ENCODE measurements at regions not wholly inside any gene's neighbourhood (a gene's known extent, or its start where the extent isn't known, plus 50 kb on each side); places are given as distances from the start of the nearest gene placed in this dataset.
"Not testable (repeated sequence)": the region's sequence is repeated elsewhere in the genome, so short reads cannot be mapped to it uniquely, and the experiment has no call there.

DNA sequence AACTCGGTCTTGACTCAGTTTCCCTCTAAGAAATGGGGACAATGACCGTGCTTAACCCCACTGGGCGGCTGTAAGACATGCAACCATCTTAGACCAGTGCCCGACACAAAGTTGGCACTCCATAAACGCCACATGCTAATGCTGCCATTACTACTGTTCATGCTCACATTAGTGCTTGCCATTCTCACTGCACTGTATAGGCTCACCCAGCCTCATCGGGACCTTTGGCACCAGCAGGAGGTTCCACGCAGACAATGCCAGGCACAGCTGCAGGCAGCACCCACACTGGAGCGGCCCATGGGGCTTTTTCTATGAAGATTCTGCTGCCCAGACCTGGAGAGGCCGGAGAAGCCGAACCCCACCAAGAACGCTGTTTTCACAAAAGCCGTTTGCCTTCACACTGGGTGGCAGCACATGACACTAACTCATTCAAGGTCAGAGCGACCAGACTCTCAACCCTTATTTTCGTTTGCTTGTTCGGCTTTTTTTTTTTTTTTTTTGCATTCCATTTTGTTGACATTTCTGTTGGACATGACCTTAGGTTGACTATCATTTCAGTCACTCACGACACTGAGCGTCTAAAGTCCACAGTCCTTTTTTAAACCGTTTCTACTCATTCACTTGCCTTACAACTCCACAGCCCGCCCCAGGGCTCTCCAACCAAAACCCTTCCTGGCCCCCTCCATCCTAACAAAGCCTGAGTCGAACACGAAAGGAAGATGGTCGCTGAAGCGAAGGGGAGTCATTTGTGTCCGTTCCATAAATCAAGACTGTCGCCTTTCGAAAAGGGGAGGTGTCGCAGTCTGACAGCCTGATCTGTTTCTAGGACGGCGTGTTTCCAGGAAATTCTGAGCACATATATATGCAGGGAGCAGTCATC lies 124.4 kb upstream of the RNF32 start:
- DNase-seq (ENCODE audit: low read depth in 2 of 2) = no peak

DNA sequence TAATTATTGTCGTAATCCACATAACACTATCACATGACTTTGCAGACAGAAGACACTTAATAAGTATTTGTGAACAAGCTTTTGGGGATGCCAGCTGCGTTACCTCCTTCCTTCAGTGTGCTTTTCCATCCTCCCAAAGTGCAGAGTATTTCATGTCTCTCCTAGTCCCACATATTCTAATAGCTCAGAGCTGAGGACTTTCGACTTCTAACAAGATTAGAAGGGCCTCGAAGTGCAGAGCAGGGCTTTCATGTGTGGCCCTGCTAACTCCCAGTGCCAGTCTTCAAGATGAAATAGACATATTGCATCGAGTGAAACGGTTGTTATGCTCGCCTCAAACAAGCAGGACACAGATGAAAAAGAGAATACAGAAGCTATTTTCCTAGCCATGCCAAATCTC lies 125.7 kb upstream of the RNF32 start:
- no peak for DNase-seq (ENCODE audit: low read depth in 2 of 2)

DNA sequence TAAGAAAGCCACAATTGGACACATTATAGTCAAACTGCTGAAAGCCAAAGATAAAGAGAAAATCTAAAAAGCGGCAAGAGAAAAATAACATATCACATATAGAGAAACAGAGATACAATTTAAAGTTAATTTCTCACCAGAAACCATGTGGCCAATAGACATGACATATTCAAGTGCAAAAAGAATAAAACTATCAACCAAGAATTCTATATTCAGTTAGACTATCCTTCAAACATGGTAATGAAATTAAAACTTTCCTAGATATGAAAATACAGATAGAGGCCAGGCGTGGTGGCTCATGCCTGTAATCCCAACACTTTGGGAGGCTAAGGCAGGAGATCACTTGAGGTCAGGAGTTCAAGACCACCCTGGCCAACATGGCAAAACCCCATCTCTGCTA lies 129.1 kb upstream of the RNF32 start:
- DNase-seq (ENCODE audit: low read depth in 2 of 2) = no peak

DNA sequence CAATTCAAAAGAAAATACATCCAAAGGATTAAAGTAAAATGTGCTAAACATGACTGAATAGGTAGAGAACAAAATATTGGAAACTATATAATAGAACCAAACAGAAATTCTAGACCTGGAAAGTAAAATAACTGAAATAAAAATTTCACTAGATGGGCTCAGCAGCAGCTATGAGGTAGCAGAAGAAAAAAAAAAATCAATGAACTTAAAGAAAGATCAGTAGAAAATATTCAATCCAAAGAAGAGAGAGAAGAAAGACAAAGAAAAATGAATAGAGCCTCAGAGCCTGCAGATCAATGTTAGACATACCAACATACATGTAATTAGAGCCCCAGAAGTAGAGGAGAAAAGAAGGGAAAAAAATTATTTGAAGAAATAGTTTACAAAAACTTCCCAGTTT lies 129.6 kb upstream of the RNF32 start:
- no peak for DNase-seq (ENCODE audit: low read depth in 2 of 2)

DNA sequence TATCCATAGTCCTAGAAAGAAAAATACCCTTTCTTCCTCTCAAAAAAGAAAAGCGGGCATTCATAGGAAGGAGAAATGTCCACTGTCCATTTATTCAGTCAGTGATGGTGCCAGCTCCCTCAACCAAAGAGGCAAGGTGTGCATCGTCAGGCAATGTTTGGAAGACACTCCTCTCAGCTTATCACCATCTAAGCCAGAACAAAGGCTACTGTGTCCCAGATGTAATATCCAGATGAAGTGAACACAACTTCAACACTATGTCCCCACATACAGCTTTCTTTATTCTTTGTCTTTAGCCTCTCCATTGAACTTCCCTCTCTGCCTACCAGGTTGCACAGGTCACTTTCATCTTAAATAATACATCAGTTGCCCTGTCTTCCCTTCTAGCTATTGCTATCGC lies 131.4 kb upstream of the RNF32 start:
- DNase-seq (ENCODE audit: low read depth in 2 of 2) = no peak

DNA sequence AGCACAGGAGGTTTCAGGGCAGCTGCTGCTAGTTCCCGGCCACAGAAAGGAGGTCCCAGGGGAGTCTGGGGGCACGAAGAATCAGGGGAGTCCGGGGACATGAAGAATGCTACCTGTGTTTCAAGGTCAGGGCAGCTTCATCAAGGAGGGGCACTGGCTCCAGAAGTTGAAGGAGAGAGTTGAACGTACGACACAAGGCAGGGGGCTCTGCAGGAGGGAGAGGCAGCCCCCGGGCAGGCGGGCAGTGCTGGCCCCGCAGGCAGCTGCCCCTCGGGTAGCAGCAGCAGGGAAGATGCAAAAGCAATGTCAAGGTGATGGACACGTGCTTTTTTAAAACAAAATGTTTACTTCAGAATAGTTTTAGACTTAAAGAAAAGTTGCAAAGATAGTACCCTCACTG lies 134.7 kb upstream of the RNF32 start:
- DNase-seq (ENCODE audit: low read depth in 2 of 2) = no peak

DNA sequence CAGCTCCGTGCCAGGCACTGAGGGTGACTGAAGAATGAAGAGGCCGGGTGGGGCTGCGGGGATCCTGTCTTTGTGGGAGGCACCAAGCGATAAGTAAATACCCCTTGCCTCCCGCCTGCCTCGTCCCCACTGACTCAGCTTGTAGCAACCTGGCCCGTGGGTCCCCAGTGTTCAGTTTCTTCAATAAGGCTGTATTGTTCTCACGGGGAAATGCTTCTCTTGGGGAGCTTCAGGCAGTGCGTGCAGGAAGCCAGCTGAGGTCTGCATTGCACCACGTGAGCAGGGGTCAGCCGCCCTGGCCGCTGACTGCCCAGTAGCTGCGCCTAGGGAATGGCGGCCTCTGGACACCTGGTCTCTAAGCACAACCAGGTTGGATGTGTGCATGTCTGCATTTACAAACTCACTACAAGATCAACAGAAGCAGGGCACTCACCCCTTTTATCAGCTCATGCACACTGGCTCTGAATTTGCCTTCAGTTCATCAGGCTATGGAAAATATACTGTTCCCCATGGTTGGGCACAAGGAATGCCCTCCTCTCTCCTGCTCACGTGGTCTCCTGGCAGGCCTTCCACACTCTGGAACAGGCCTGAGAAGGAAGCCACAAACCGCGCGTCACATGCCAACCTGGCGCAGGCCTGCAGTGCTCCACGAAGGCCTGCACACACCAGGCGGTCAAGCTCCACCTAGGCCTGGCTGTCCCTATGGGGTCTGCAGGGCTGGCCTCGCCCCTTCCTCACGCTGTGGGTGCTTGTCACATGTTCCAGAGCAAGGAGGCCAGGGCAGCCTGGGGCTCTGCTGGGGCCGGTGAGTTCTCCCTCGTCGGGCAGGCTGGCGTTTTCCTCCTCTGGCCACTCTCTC lies 135.7 kb upstream of the RNF32 start:
- DNase-seq (ENCODE audit: low read depth in 2 of 2) = no peak

DNA sequence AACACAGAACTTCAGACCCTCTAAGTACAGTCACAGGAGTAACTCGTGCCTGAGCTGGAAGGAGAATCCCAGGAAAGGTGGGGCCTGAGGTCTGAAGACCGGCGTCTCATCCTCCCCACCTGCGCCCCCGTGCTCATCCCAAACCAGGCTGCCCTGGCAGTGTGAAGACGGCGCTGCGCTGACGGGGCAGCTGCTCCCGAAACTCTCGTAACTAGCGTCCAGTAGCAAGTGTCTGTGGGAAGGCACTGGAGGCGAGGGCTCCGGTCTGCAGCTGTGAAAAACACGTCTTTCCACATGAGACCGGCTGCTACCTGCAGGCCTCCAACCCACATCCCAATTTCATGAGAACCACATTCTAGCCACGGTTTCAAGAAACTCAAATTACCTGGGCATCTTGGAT lies 136.6 kb upstream of the RNF32 start:
- DNase-seq (ENCODE audit: low read depth in 2 of 2) = no peak

DNA sequence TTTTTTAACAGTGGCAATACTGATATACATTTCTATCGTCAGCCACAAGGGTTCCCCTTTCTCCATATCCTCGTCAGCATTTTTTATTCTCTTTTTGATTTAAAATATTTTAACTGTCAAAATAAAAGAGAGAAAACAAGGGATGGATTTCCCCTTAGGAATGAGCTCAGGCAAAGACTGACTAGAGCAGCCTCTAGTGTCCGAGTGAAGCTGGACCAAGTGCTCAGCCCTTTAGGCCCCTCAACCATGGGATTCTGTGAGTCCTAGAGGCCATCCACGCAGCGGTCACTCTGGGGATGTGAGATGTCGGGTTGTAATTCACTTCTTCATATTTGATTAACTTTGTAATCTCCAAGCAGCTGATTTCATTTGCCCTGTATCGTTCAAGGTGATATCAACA lies 137.4 kb upstream of the RNF32 start:
- DNase-seq (ENCODE audit: low read depth in 2 of 2) = no peak

DNA sequence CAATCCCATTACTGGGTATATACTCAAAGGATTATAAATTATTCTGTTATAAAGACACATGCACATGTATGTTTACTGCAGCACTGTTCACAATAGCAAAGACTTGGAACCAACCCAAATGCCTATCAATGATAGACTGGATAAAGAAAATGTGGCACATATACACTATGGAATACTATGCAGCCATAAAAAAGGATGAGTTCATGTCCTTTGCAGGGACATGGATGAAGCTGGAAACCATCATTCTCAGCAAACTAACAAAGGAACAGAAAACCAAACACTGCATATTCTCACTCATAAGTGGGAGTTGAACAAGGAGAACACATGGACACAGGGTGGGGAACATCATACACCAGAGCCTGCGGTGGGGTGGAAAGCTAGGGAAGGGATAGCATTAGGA lies 138.8 kb upstream of the RNF32 start:
- not testable (repeated sequence) for DNase-seq (ENCODE audit: low read depth in 2 of 2)

DNA sequence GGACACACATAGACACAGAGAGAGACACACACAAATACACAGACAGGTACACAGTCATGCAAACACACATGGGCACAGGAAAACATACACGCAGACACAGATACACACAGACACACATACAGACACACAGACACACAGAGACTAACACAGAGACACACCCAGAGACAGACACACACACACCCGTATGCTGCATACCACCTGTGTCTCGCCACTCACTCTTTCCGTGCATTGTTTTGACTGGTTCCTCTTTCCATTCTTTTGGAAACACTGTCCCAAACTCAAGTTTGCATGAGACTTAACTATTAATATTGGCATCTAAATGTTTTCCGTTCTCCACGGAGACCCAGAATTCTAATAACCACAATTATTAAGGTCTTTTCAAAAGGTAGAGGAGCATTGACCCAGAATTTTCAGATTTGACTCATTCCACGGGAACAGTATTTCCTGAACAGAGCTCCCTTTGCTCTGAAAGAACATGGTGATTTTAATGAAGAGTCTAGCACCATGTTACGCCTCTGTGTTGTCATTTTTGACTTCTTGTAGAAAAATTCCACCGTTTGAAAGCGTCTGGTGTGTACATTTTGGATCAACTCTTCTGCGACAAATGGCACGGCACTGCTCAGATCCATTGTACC lies 141.2 kb upstream of the RNF32 start:
- no peak for DNase-seq (ENCODE audit: low read depth in 2 of 2)

DNA sequence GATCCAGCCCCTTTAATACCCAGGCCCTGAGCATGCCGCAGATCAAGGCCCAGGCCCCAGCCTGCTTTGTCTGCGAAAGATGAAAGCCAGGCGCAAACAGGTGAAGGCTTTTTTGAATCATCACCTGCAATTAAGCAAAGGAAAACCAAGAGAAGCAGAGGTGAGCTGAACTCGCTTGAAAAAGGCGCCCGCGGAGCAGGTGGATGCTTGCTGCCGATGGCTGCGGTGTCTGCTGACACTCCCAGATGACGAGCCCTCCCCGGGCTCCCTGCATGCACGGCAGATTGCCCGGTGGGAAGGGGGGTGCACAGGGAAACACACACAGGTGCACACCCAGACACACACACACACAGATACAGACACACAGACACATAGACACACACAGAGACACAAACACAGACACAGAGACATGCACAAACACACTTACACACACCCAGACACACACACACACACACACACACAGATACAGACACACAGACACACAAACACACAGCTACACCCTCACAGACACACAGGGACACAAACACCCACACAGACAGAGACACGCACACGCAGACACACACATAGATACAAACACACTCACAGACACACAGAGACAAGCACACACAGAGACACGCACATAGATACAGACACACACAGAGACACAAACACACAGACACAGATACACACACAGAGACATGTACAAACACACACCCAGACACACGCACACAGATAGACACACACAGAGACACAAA lies 142.6 kb upstream of the RNF32 start:
- DNase-seq (ENCODE audit: low read depth in 2 of 2) = no peak

DNA sequence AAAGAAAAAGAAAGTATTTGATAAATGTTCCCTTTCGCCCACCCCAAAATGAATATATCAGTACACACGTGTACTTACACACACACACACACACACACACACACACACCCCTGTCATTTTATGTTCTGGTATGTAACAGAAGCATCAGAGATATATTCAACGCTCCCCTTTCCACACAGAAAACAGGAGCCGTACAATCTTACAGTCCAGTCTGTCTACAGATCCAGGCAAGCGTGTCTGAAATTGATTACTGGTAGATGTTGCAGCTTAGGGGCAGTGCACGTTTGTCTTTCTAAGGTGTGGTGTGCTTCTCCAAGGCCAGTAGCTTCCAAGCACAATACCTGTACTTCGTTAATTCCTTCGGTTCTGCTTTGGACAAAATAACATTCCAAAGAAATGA lies 143.7 kb upstream of the RNF32 start:
- no peak for DNase-seq (ENCODE audit: low read depth in 2 of 2)

DNA sequence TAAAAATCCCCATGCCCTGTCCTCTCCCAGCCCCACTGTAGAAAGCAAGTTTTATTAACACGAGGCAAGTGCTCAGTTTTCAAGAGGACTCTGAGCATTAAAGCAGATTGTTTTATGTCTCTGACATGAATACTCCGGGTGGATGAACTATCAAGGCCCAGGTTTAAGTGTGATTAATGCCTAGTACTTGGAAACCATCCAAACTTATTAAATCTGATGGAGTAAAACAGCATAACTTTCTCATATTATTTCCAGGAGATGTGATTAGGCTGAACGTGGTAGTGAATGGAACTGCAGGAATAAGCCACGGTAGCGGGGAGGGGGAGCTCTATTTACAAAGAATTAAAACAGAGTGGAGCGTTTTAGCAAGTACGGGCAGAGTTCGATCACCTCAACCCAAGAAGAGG lies 144.2 kb upstream of the RNF32 start:
- DNase-seq (ENCODE audit: low read depth in 2 of 2) = no peak

DNA sequence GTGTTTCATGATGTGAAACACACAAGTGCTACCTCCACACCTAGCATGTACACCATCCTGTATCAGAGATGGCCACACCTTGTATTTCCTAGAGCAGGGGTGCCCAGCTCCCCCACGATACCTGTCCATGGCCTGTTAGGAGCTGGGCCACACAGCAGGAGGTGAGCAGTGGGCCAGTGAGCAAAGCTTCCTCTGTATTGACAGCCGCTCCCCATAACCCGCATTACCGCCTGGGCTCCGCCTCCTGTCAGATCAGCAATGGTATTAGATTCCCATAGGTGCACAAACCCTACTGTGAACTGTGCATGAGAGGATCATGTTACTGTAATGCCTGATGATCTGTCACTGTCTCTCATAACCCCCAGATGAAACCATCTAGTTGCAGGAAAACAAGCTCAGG lies 145.6 kb upstream of the RNF32 start:
- DNase-seq (ENCODE audit: low read depth in 2 of 2) = no peak

DNA sequence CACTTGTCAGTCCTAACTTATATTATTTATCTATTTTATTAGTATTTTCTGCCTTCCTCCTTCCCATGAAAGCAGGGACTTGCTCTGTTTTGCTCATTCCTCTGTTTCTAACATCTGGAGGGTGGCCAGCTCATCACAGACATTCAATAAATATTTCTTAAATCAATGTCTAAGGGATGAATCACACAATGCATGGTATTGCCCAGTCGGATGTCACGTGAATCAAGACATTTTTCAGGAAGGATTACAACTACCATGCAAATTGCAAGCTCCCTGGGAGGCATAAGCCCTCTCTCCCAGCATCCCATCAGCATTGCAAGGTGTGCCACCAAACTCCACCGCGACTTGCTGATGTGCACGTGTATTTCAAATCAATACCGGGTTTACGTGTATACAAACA lies 146.6 kb upstream of the RNF32 start:
- DNase-seq (ENCODE audit: low read depth in 2 of 2) = no peak

DNA sequence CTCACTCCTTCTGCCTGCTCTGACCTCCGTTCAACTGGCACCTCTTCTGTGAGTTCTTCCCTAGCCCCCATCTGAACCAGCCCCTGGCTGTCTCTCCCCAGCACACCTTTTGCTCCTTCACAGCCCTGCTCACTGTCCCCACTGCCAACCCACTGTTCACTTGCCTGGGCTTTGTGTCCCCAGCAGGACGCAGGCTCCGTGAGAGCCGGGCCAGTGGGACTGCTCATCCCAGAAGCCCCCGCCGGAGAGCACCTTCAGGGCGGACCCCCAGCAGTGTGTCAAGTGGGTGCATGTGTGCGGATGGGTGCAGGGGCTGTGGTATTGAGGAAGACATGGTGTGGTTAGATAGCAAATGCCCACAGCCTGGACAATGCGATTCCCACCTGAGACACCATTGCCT lies 148.4 kb upstream of the RNF32 start:
- DNase-seq (ENCODE audit: low read depth in 2 of 2) = no peak

DNA sequence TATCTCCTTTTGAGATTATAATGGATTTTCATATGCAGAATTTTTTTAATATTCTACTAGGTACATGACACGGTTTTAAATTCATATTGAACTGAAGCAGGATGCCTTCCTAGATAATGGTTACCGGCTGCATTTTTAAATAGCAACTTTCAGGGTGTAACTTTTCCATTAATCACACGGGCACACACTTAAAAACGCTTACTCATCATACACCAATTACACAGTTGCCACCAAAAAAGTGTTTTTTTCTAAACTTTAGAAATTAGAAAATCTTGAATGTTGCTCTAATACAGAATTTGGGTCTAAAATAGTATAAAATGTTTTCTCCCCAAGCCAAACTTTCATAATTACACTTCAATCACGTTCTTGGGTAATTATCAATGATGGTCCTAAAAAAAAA lies 149.1 kb upstream of the RNF32 start:
- no peak for DNase-seq (ENCODE audit: low read depth in 2 of 2)

DNA sequence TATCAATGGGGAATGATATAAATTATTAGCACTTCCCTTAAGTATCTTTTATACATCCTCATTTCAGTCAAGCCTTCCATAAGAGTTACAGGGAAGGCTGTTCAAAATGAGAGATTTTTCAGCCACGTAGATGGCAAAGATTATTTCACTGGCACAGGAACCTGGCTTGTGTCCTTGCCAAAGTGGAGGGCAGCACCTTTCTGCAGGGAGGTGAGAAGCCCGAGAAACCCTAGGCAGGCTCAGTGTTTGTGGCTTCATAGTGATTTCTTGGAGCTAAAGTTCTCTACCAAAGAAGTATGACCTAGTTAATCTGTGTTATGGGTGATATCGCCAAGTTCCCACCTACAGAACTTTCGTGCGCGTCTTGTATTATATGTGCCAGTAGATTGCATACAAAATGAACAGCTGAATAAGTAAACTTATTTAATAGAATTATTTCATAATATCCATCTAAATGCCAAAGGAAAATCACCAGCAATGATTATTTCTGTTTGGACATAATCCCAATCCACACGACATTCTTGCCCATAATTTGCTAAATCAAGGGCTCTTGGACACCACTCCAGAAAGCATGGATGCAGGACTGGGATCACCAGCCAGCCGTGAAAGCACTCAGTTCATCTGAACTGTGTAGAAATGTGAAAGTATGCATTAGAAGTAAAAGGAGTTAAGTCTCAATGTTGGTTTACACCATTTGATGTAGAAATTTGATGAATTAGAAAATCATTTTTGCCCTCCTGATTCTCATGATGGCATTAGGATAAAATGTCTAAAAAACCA lies 150.4 kb upstream of the RNF32 start:
- no peak for DNase-seq (ENCODE audit: low read depth in 2 of 2)

DNA sequence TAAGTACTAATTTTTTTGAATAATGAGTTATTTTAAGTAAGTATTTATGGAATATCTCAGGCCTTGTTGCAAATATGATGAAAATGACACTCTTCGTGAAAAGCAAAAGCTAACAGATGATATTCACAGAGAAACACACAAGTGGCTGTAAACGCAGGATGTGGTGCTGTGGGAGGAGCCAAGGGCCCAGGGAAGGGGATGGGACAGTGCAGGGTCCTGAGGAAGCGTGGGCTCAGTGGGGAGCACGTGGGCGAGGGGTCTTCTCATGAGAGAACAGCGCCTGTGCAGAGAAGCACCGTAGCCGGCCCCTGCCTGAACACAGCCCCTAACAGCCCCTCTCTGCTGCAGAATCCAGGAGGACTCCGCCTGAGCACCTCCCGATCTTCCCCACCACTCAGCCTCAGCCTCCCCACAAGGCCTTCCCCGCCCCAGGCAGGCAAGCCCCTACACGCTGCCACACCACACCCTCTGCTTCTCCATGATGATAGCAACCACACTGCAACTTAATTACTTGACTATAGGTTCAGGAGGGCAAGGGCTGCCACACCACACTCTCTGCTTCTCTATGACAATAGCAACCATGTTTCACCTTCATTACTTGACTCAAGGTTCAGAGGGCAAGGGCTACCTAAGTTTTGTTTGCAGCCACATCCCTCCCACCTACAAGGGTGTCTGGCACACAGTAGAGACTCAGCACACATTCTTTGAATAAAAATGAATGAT lies 152.6 kb upstream of the RNF32 start:
- DNase-seq (ENCODE audit: low read depth in 2 of 2) = no peak
